Neural cell (in vitro differentiated cells): ENCODE measurements at regions not wholly inside any gene's neighbourhood (a gene's known extent, or its start where the extent isn't known, plus 50 kb on each side); places are given as distances from the start of the nearest gene placed in this dataset.

Source experiments
- H2AFZ ChIP-seq: fragments of 200-600, 300-800 bp; sonication (generic), shearing (Covaris generic); 2 replicates; pipeline ENCODE4 v1.6.0; 2014; ENCODE audit warnings: low read depth, mild to moderate bottlenecking, antibody characterized with exemption, low read length, moderate library complexity
- H3F3A ChIP-seq: fragments of 200-600 bp; shearing (Covaris generic); 2 replicates; pipeline ENCODE4 v1.6.1; 2016; ENCODE audit warnings: mild to moderate bottlenecking, moderate library complexity, mixed read lengths, antibody characterized with exemption, low read length; ENCODE audit not compliant: insufficient read depth, poor library complexity, severe bottlenecking
- H3K27ac ChIP-seq: fragments of 200-600, 300-800 bp; sonication (generic), shearing (Covaris generic); 2 replicates; pipeline ENCODE4 v1.5.1; 2014; ENCODE audit warnings: mild to moderate bottlenecking, low read length, moderate library complexity
- H3K27me3 ChIP-seq: fragments of 300-800, 200-600 bp; sonication (generic), shearing (Covaris generic); 2 replicates; pipeline ENCODE4 v1.6.0; 2014; ENCODE audit warnings: mild to moderate bottlenecking, low read depth, low read length, moderate library complexity; ENCODE audit not compliant: insufficient read depth
- H3K36me3 ChIP-seq: fragments of 300-800, 200-600 bp; sonication (generic), shearing (Covaris generic); 2 replicates; pipeline ENCODE4 v1.5.1; 2014; ENCODE audit warnings: mild to moderate bottlenecking, antibody characterized with exemption, low read length, moderate library complexity; ENCODE audit not compliant: insufficient read depth
- H3K4me2 ChIP-seq: fragments of 300-800, 200-600 bp; sonication (generic), shearing (Covaris generic); 2 replicates; pipeline ENCODE4 v1.6.0; 2014; ENCODE audit warnings: mild to moderate bottlenecking, low read length
- H3K4me3 ChIP-seq: fragments of 300-800, 200-600 bp; sonication (generic), shearing (Covaris generic); 2 replicates; pipeline ENCODE4 v1.5.1; 2014; ENCODE audit warnings: mild to moderate bottlenecking, low read length, moderate library complexity
- H3K79me2 ChIP-seq: fragments of 200-600 bp; shearing (Covaris generic); replicated peaks from 2 replicates; pipeline ENCODE4 v1.6.0; 2014; ENCODE audit warnings: mild to moderate bottlenecking, low read length, moderate library complexity; ENCODE audit not compliant: insufficient read depth
- H3K9ac ChIP-seq: fragments of 300-800, 200-600 bp; sonication (generic), shearing (Covaris generic); 2 replicates; pipeline ENCODE4 v1.6.1; 2016; ENCODE audit warnings: mild to moderate bottlenecking, low read length, mixed read lengths
- H3K9me2 ChIP-seq: fragments of 200-600 bp; shearing (Covaris generic); 2 replicates; pipeline ENCODE4 v1.6.1; 2016; ENCODE audit warnings: mild to moderate bottlenecking, low read length, mixed read lengths; ENCODE audit not compliant: insufficient read depth
- H3K9me3 ChIP-seq: fragments of 200-600, 300-800 bp; sonication (generic), shearing (Covaris generic); 2 replicates; pipeline ENCODE4 v1.6.1; 2016; ENCODE audit warnings: mild to moderate bottlenecking, mixed run types, low read length, moderate library complexity, mixed read lengths
- H4K20me1 ChIP-seq: fragments of 200-600 bp; shearing (Covaris generic); 2 replicates; pipeline ENCODE4 v1.6.1; 2016; ENCODE audit warnings: mild to moderate bottlenecking, mixed run types; ENCODE audit not compliant: insufficient read depth
- EP300 ChIP-seq: fragments of 450-650 bp; conservative IDR thresholded peaks from 2 replicates; pipeline ENCODE4 v1.6.1; 2014; ENCODE audit warnings: antibody characterized with exemption, mild to moderate bottlenecking, moderate library complexity; ENCODE audit not compliant: poor library complexity, severe bottlenecking
- EZH2 ChIP-seq: fragments of 200-600, 300-800 bp; shearing (Covaris generic), sonication (generic); IDR thresholded peaks from 2 replicates; pipeline ENCODE4 v1.6.1; 2014; ENCODE audit warnings: antibody characterized with exemption, low read length, borderline replicate concordance, mild to moderate bottlenecking; ENCODE audit not compliant: insufficient read depth, poor library complexity, severe bottlenecking
- MXI1 ChIP-seq: fragments of 450-650 bp; conservative IDR thresholded peaks from 2 replicates; pipeline ENCODE4 v1.6.1; 2014; ENCODE audit warnings: antibody characterized with exemption, mild to moderate bottlenecking; ENCODE audit not compliant: poor library complexity, severe bottlenecking
- POLR2AphosphoS5 ChIP-seq: IDR thresholded peaks from 2 replicates; pipeline ENCODE4 v1.6.1; 2012
- RAD21 ChIP-seq: fragments of 450-650 bp; conservative IDR thresholded peaks from 2 replicates; pipeline ENCODE4 v1.6.1; 2014; ENCODE audit warnings: antibody characterized with exemption, mild to moderate bottlenecking, moderate library complexity
- SMC3 ChIP-seq: fragments of 450-650 bp; conservative IDR thresholded peaks from 2 replicates; pipeline ENCODE4 v1.6.1; 2014; ENCODE audit warnings: antibody characterized with exemption, mild to moderate bottlenecking, moderate library complexity; ENCODE audit not compliant: poor library complexity
- TAF1 ChIP-seq: IDR thresholded peaks from 2 replicates; pipeline ENCODE4 v1.6.1; 2012; ENCODE audit warnings: low read depth
- TF ChIP-seq, protein P1 (sequence below): IDR thresholded peaks from 2 replicates; pipeline ENCODE4 v1.6.1; 2012; ENCODE audit warnings: borderline replicate concordance

DNA sequence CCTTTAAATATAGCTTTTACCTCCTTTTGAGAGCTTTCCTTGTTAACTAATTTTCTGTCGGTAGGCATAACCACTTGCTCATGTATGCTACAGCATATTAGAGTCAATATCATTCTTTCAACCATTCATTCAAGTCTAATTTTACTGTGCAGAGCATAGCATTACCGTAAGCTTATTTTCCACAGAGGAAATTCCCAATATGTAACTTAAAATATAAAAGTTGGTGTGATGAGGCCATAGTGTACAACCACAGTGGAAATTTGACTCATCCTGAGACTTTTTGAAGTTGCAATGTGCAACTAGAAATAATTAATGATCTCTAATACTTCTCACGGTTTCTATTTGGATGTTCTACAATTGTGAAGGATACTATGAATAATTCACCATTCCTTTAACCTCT is 80.6 kb upstream of the KLF6 start:
- Histone ChIP-seq H3K4me2 (no peak overlapping the region), H3K9me3 (no peaks in the 10 kb centered on the region), H3K9me2 (no peaks in the 10 kb centered on the region), H2AFZ (no peak overlapping the region), H3K9ac (no peak overlapping the region), H3K4me3 (no peak overlapping the region), H3K79me2 (no peaks in the 10 kb centered on the region), H3K27me3 (no peaks in the 10 kb centered on the region), H3F3A (no peaks in the 10 kb centered on the region), H3K27ac (no peak overlapping the region), H3K36me3 (no peaks in the 10 kb centered on the region), H4K20me1 (no peaks in the 10 kb centered on the region)
- no peak for TF ChIP-seq POLR2AphosphoS5

DNA sequence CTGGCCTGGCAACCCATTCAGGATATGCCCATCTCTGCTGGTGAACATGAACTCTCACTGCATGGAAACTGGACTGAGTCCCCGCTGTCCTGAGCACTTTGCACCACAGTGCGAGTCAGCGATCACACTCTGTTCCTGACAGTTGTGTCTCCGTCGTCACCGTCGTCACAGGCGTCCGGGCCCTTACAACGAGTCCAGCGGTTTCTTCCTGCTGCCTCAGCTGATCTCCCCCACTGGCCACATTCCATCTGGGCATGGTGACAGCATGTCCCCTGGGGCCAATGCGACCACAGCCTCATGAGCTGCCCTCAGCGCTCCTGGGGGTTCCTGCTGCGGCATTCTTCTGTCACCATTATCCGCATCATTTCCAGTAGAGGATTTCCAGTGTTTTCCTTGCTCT is 76.8 kb upstream of the KLF6 start:
- TF ChIP-seq MXI1 (no peak), EP300 (no peak), RAD21 (no peak)
- Histone ChIP-seq H4K20me1 (no peaks in the 10 kb centered on the region), H3K36me3 (no peaks in the 10 kb centered on the region), H3K27me3 (no peaks in the 10 kb centered on the region), H3K27ac (no peak overlapping the region), H3K79me2 (no peaks in the 10 kb centered on the region), H3K4me3 (no peak overlapping the region), H3F3A (no peaks in the 10 kb centered on the region), H3K4me2 (no peak overlapping the region), H3K9ac (no peak overlapping the region), H3K9me3 (no peaks in the 10 kb centered on the region), H2AFZ (no peak overlapping the region), H3K9me2 (no peaks in the 10 kb centered on the region)

DNA sequence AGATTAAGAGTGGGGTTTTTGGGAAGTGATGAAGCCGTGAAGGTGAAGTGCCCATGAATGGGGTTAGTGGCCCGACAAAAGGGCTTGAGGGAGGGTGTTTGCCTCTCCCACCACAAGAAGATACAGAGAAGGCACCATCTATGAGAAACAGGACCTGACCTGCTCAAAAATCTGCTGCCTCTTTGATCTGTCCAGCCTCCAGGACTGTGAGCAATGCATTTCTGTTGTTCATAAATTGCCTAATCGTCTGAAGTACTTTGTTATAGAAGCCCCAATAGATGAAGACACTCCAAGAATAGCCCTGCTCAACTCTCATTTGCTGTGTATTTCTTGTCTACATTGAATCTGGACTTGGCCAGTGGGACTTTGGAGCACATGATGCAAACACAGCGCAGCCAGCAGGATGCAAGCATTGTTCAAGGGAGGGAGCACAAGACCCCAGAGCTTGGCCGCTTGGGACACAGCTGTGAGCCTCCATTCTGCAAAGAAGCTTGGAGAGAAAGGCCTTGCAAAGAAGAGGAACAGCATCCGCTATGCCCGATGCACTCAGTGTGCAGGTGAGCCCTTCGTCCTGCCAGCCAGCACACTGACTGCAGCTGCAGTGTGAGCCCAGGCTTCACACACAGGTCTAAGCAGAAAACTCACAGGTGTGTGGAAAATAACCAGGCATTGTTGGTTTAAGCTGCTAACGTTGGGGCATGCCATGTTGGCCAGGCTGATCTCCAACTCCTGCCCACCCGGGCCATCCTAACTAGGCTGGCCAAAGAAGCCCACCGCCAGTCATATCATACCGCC is 73.2 kb upstream of the KLF6 start:
- Histone ChIP-seq H3K9me3 (no peaks in the 10 kb centered on the region), H3K27me3 (no peaks in the 10 kb centered on the region), H3K9me2 (no peaks in the 10 kb centered on the region), H2AFZ (no peak overlapping the region), H3F3A (no peaks in the 10 kb centered on the region), H3K36me3 (no peaks in the 10 kb centered on the region), H4K20me1 (no peaks in the 10 kb centered on the region), H3K79me2 (no peaks in the 10 kb centered on the region), H3K27ac (no peak overlapping the region), H3K4me2 (no peak overlapping the region), H3K4me3 (no peak overlapping the region), H3K9ac (no peak overlapping the region)
- TF ChIP-seq, protein P1, sequence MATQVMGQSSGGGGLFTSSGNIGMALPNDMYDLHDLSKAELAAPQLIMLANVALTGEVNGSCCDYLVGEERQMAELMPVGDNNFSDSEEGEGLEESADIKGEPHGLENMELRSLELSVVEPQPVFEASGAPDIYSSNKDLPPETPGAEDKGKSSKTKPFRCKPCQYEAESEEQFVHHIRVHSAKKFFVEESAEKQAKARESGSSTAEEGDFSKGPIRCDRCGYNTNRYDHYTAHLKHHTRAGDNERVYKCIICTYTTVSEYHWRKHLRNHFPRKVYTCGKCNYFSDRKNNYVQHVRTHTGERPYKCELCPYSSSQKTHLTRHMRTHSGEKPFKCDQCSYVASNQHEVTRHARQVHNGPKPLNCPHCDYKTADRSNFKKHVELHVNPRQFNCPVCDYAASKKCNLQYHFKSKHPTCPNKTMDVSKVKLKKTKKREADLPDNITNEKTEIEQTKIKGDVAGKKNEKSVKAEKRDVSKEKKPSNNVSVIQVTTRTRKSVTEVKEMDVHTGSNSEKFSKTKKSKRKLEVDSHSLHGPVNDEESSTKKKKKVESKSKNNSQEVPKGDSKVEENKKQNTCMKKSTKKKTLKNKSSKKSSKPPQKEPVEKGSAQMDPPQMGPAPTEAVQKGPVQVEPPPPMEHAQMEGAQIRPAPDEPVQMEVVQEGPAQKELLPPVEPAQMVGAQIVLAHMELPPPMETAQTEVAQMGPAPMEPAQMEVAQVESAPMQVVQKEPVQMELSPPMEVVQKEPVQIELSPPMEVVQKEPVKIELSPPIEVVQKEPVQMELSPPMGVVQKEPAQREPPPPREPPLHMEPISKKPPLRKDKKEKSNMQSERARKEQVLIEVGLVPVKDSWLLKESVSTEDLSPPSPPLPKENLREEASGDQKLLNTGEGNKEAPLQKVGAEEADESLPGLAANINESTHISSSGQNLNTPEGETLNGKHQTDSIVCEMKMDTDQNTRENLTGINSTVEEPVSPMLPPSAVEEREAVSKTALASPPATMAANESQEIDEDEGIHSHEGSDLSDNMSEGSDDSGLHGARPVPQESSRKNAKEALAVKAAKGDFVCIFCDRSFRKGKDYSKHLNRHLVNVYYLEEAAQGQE, result no peak
- no peak for TF ChIP-seq SMC3
- TF ChIP-seq TAF1, result no peak
- TF ChIP-seq EZH2, result no peak
- TF ChIP-seq MXI1, result no peak
